GM19467 (cell line): ENCODE measurements at regions not wholly inside any gene's neighbourhood (a gene's known extent, or its start where the extent isn't known, plus 50 kb on each side); places are given as distances from the start of the nearest gene placed in this dataset.
"Not testable (repeated sequence)": the region's sequence is repeated elsewhere in the genome, so short reads cannot be mapped to it uniquely, and the experiment has no call there.

Experiments
- ATAC-seq: cut with Tn5 transposase; IDR thresholded peaks from one replicate; pipeline ENCODE4 v1.9.1; 2021; ENCODE audit warnings: mild to moderate bottlenecking, moderate library complexity; ENCODE audit not compliant: unreplicated experiment

DNA sequence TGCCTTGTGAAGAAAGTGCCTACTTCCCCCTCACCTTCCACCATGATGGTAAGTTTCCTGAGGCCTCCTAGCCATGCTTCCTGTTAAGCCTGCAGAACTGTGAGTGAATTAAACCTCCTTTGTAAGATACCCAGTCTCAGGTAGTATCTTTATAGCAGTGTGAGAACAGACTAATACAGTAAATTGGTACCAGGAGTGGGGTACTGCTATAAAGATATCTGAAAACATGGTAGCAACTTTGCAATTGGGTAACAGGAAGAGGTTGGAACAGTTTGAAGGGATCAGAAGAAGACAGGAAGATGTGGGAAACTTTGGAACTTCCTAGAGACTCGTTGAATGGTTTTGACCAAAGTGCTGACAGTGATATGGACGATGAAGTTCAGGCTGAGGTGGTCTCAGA, 550.3 kb upstream of the ADAMTS5 start:
- ATAC-seq: not testable (repeated sequence)

DNA sequence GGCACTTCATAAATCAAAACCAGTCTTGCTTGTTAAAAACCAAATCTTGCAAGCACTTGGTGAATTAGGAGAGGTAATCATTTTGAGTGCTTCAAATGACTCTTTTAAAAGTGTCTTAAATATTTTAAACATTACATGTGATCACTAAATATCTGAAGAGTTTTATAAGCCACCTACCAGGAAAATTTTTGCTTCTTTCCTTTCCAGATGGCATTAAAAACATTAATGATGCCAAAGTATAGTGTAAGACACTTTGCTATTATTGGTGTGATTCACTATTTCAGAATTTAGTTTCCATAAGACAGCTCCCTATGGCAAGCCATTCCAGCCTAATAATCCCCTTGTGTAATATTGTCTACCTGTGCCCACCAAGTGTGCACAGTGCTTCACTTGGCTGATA, 548.8 kb upstream of the ADAMTS5 start:
- no peak for ATAC-seq

- no peak for ATAC-seq
Observed at GRCh38 chr21:27513825-27514224, 546.9 kb upstream of the ADAMTS5 start.

DNA sequence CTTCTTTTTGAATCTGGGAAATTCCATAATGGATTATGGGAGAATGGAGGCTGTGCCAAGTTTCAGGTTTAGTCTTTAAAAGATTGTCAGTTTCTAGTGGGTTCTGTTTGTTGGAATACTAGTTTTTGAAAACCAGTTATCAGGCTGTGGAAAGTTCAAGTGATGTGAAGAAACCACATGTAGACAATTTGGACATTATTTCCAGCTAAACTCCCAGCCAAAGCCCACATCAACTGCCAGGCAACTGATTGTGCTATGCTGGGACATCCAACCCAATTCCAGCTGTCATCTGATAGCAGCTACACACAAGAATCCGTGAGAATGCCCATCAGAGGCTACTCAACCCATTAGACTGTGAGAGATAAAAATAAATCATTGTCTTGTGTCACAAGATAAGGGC, 546.1 kb upstream of the ADAMTS5 start:
- ATAC-seq: no peak

- no peak for ATAC-seq
Observed at GRCh38 chr21:27511233-27511632, 544.3 kb upstream of the ADAMTS5 start.

DNA sequence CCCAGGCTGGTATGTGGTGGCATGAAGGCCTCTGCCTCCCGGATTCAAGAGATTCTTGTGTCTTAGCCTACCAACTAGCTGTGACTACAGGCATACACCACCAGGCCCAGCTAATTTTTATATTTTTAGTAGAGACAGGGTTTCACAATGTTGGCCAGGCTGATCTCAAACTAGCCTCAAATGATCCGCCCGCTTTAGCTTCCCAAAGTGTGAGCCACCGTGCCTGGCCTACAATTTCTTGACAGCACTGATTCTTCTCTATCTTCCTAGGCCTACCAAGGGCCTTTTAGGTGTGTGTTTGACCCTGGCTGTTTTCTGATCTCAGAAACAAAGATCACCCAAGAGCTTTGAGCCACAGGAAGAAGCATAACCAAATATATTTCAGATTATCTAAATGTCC, 540.8 kb upstream of the ADAMTS5 start:
- no peak for ATAC-seq

- no peak for ATAC-seq
Observed at GRCh38 chr21:27505516-27505915, 538.6 kb upstream of the ADAMTS5 start.

DNA sequence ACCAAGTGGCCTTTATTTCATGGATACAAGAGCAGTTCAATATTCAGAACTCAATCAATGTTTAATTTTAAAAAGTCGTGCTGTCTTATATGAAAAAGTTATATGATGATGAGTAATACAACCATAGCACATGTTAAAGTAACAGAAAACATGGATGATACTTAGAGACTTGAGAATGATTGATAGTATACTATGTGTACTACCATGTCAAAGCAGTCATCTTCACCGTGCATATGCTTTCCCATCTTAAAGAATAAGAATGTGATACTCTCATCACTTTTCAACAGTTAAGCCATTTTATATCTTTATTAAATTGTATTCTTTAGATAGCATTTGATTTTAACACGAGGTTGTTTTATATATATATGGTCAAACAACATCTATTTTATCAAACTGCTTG, 535.9 kb upstream of the ADAMTS5 start:
- no peak for ATAC-seq

GRCh38 chr21:27498025-27498424, 531.1 kb upstream of the ADAMTS5 start:
- ATAC-seq: no peak

- no peak for ATAC-seq
Observed at GRCh38 chr21:27495836-27496235, 528.9 kb upstream of the ADAMTS5 start.

GRCh38 chr21:27493542-27493941, 526.7 kb upstream of the ADAMTS5 start:
- ATAC-seq: no peak

DNA sequence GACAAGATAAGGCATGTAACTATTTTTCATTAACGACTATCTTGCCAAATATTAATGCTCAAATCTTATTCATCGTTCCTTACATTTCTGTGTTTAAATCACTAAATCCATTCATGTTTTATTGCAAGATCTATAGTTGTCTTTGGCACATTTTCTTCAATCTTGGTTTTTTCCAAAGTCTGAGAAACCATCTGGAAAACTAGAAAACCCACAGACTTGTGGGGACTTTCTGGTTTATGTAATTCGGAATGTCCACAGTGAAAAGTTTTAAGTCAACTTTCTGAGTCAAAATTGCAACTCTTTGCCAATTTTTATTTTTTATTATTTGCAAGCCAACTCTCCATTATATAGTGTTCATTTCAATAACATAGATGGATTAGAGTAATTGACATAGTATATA, 520.8 kb upstream of the ADAMTS5 start:
- ATAC-seq: no peak

GRCh38 chr21:27480841-27481261, 514.0 kb upstream of the ADAMTS5 start:
- no peak for ATAC-seq

- no peak for ATAC-seq
Observed at GRCh38 chr21:27477296-27477695, 510.4 kb upstream of the ADAMTS5 start.

GRCh38 chr21:27476696-27477095, 509.8 kb upstream of the ADAMTS5 start:
- ATAC-seq: no peak

- ATAC-seq: no peak
Observed at GRCh38 chr21:27475363-27475955, 508.6 kb upstream of the ADAMTS5 start.

DNA sequence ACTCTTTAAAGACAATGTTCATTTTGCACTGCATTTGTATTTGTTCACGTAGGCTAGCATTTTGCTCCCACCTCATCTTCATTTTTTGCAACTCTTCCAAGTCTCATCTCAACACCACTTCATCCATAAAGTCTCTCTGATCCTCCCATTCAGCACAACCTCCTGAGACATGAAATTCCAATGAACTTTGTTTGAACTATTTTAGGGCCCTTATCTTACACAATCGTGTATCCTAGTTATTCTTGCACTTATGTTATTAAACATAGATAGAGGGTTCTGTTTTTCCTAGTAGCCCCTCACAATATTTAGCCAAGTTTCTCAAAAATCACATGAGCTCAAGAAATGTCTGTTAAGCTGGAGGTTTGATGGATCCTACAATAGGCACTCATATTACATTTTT, 500.5 kb upstream of the ADAMTS5 start:
- ATAC-seq: no peak

- no peak for ATAC-seq
Observed at GRCh38 chr21:27466140-27466539, 499.3 kb upstream of the ADAMTS5 start.

GRCh38 chr21:27464648-27465047, 497.8 kb upstream of the ADAMTS5 start:
- no peak for ATAC-seq

- ATAC-seq: no peak
Observed at GRCh38 chr21:27462726-27463125, 495.8 kb upstream of the ADAMTS5 start.

GRCh38 chr21:27454234-27454633, 487.3 kb upstream of the ADAMTS5 start:
- no peak for ATAC-seq

DNA sequence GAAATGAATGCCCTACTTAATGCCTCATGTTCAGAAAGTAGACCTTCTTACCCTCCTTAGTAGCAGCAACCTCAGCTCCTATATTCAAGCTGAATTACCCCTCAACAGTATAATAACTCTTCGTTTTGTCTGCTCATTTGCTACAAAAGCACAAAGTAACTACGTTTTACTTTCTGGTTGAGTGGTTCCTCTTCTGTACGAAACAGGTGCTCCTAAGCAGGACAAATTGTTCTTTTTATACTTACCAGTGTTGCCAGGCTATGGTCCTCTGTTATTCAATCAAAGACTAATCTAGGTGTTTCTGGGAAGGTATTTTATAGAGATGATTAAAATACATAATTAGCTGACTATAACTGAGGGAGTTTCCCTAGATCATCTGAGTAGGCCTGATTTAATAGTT, 484.2 kb upstream of the ADAMTS5 start:
- ATAC-seq: no peak

GRCh38 chr21:27450216-27450615, 483.3 kb upstream of the ADAMTS5 start:
- ATAC-seq: no peak
